WTC11 (cell line): ENCODE measurements at regions not wholly inside any gene's neighbourhood (a gene's known extent, or its start where the extent isn't known, plus 50 kb on each side); places are given as distances from the start of the nearest gene placed in this dataset.

Source experiments
- ATAC-seq: fragments of 200-7000 bp; cut with Tn5 transposase; 2 replicates; pipeline ENCODE4 v1.10.0; 2021; ENCODE audit warnings: mild to moderate bottlenecking, moderate library complexity
- CTCF ChIA-PET: fragments of 300-600 bp; sonication (Branson Sonifier 250); formaldehyde crosslinking; loops from one replicate; lab custom pipeline; 2021; ENCODE audit warnings: antibody characterized with exemption; lab: Charles Lee
- POLR2A ChIA-PET: fragments of 350-600 bp; sonication (Branson Sonifier 250); formaldehyde crosslinking; loops from one replicate; lab custom pipeline; 2021; ENCODE audit warnings: antibody characterized with exemption; lab: Charles Lee
- DNase-seq: peaks from one replicate; pipeline ENCODE4 v3.0.0; 2021; ENCODE audit warnings: low spot score
- H3K27ac Mint-ChIP-seq: 2 replicates; pipeline ENCODE4 v1.8.0; 2021; ENCODE audit warnings: mixed read lengths
- H3K27me3 Mint-ChIP-seq: 2 replicates; pipeline ENCODE4 v1.8.0; 2021; ENCODE audit warnings: low read depth, mild to moderate bottlenecking, moderate library complexity, mixed read lengths
- H3K36me3 Mint-ChIP-seq: 2 replicates; pipeline ENCODE4 v1.8.0; 2021; ENCODE audit warnings: mixed read lengths
- H3K4me1 Mint-ChIP-seq: 2 replicates; pipeline ENCODE4 v1.8.0; 2022; ENCODE audit warnings: mixed read lengths
- H3K4me3 Mint-ChIP-seq: 2 replicates; pipeline ENCODE4 v1.8.0; 2021; ENCODE audit warnings: mild to moderate bottlenecking, moderate library complexity, mixed read lengths
- H3K9me3 Mint-ChIP-seq: 2 replicates; pipeline ENCODE4 v1.8.0; 2021; ENCODE audit warnings: mixed read lengths
- AR ChIP-seq: fragments of 250-450 bp; sonication (Bioruptor Pico); IDR thresholded peaks from 2 replicates; pipeline ENCODE4 v1.9.0; 2021; ENCODE audit warnings: mild to moderate bottlenecking
- ATF6 ChIP-seq: sonication (generic); formaldehyde crosslinking; IDR thresholded peaks from 2 replicates; pipeline ENCODE4 v1.8.1; 2023; ENCODE audit warnings: mild to moderate bottlenecking, missing genetic modification reagents
- CDX4 ChIP-seq: fragments of 250-450 bp; sonication (Bioruptor Pico); IDR thresholded peaks from 2 replicates; pipeline ENCODE4 v1.9.0; 2021; ENCODE audit warnings: moderate library complexity, mild to moderate bottlenecking, inconsistent platforms, borderline replicate concordance
- ELF4 ChIP-seq: sonication (generic); formaldehyde crosslinking; IDR thresholded peaks from 2 replicates; pipeline ENCODE4 v1.8.1; 2022; ENCODE audit warnings: low read depth, mild to moderate bottlenecking, moderate library complexity, missing genetic modification reagents
- KAT7 ChIP-seq: sonication (generic); formaldehyde crosslinking; IDR thresholded peaks from 2 replicates; pipeline ENCODE4 v1.8.1; 2023; ENCODE audit warnings: missing genetic modification reagents, mild to moderate bottlenecking, borderline replicate concordance
- MAX ChIP-seq: sonication (generic); formaldehyde crosslinking; IDR thresholded peaks from 2 replicates; pipeline ENCODE4 v1.8.0; 2022; ENCODE audit warnings: mild to moderate bottlenecking, missing genetic modification reagents
- NFATC4 ChIP-seq: fragments of 250-450 bp; sonication (Bioruptor Pico); IDR thresholded peaks from 2 replicates; pipeline ENCODE4 v1.9.0; 2021; ENCODE audit warnings: mild to moderate bottlenecking
- NFYB ChIP-seq: sonication (generic); formaldehyde crosslinking; conservative IDR thresholded peaks from 2 replicates; pipeline ENCODE4 v1.8.0; 2022; ENCODE audit warnings: low read depth, missing genetic modification reagents
- OVOL2 ChIP-seq: fragments of 250-450 bp; sonication (Bioruptor Pico); IDR thresholded peaks from 2 replicates; pipeline ENCODE4 v1.9.0; 2021; ENCODE audit warnings: mild to moderate bottlenecking, borderline replicate concordance
- PRRX2 ChIP-seq: fragments of 250-450 bp; sonication (Bioruptor Pico); IDR thresholded peaks from 2 replicates; pipeline ENCODE4 v1.8.0; 2021; ENCODE audit warnings: mild to moderate bottlenecking
- SMAD3 ChIP-seq: sonication (generic); formaldehyde crosslinking; IDR thresholded peaks from 2 replicates; pipeline ENCODE4 v1.8.0; 2022; ENCODE audit warnings: missing genetic modification reagents, mild to moderate bottlenecking, borderline replicate concordance
- SMAD4 ChIP-seq: sonication (generic); formaldehyde crosslinking; IDR thresholded peaks from 2 replicates; pipeline ENCODE4 v1.8.0; 2022; ENCODE audit warnings: mild to moderate bottlenecking, missing genetic modification reagents
- TCF7 ChIP-seq: sonication (generic); formaldehyde crosslinking; IDR thresholded peaks from 2 replicates; pipeline ENCODE4 v1.8.0; 2022; ENCODE audit warnings: mild to moderate bottlenecking, low read depth, missing genetic modification reagents, moderate library complexity
- TEAD1 ChIP-seq: sonication (generic); formaldehyde crosslinking; IDR thresholded peaks from 2 replicates; pipeline ENCODE4 v1.8.0; 2022; ENCODE audit warnings: mild to moderate bottlenecking, missing genetic modification reagents
- TP53 ChIP-seq: sonication (generic); formaldehyde crosslinking; IDR thresholded peaks from 2 replicates; pipeline ENCODE4 v1.8.1; 2023; ENCODE audit warnings: mild to moderate bottlenecking, missing genetic modification reagents
- USF2 ChIP-seq: sonication (generic); formaldehyde crosslinking; IDR thresholded peaks from 2 replicates; pipeline ENCODE4 v1.8.1; 2023; ENCODE audit warnings: mild to moderate bottlenecking, missing genetic modification reagents, moderate library complexity
- ZBTB21 ChIP-seq: sonication (generic); formaldehyde crosslinking; IDR thresholded peaks from 2 replicates; pipeline ENCODE4 v1.8.1; 2023; ENCODE audit warnings: mild to moderate bottlenecking, missing genetic modification reagents, borderline replicate concordance
- ZNF263 ChIP-seq: sonication (generic); formaldehyde crosslinking; IDR thresholded peaks from 2 replicates; pipeline ENCODE4 v1.8.1; 2022; ENCODE audit warnings: low read depth, mild to moderate bottlenecking, moderate library complexity, missing genetic modification reagents
- ZNF425 ChIP-seq: fragments of 250-450 bp; sonication (Bioruptor Pico); conservative IDR thresholded peaks from 2 replicates; pipeline ENCODE4 v1.9.0; 2021; ENCODE audit warnings: mild to moderate bottlenecking
- ZNF512 ChIP-seq: sonication (generic); formaldehyde crosslinking; IDR thresholded peaks from 2 replicates; pipeline ENCODE4 v1.8.1; 2022; ENCODE audit warnings: missing genetic modification reagents, borderline replicate concordance

- Mint-ChIP-seq H3K9me3 (peaks cover 8% of the 10 kb centered on the region), H3K27me3 (peaks cover 5% of the 10 kb centered on the region; the same call in 1 of the 2 replicates), H3K4me3 (no peak overlapping the region), H3K27ac (no peak overlapping the region), H3K4me1 (peaks cover 13% of the 10 kb centered on the region), H3K36me3 (no peaks in the 10 kb centered on the region)
- ATAC-seq (no peak), DNase-seq (no peak)
- TF ChIP-seq SMAD3 (CRISPR knock-in tag), result no peak
- no peak for TF ChIP-seq USF2 (CRISPR knock-in tag)
- TF ChIP-seq KAT7 (CRISPR knock-in tag), result no peak
- TF ChIP-seq TCF7 (CRISPR knock-in tag), result no peak
- TF ChIP-seq OVOL2 (CRISPR knock-in tag), result no peak
- no peak for TF ChIP-seq ATF6 (CRISPR knock-in tag)
- TF ChIP-seq NFATC4 (CRISPR knock-in tag), result no peak
- no peak for TF ChIP-seq NFYB (CRISPR knock-in tag)
- TF ChIP-seq TEAD1 (CRISPR knock-in tag), result no peak
- POLR2A ChIA-PET, result interaction anchor here (0.5 kb wide), 1 partner anchor 724 kb away, joined by 3 read pairs; no protein-coding TSS in a partner anchor
- CTCF ChIA-PET, result no interaction called here
Measured at GRCh38 chr5:133799571-133800237, 168.7 kb downstream of the C5orf15 start.

GRCh38 chr5:133797167-133797566, 171.3 kb downstream of the C5orf15 start:
- CTCF ChIA-PET, result interaction anchor here (0.8 kb wide), 1 partner anchor 11 kb away, joined by 3 read pairs; no protein-coding TSS in a partner anchor
- H3K4me3 Mint-ChIP-seq, result no peak overlapping the region
- no peak overlapping the region for H3K27ac Mint-ChIP-seq
- ATAC-seq, result no peak
- no peaks in the 10 kb centered on the region for H3K9me3 Mint-ChIP-seq
- H3K4me1 Mint-ChIP-seq, result peaks cover 16% of the 10 kb centered on the region
- no peak for DNase-seq
- POLR2A ChIA-PET, result no interaction called here
- no peaks in the 10 kb centered on the region for H3K36me3 Mint-ChIP-seq
- 0 out of 2 replicates have a peak, but pooled peaks cover 5% of the 10 kb centered on the region for H3K27me3 Mint-ChIP-seq
- no peak for TF ChIP-seq MAX (CRISPR knock-in tag)
- no peak for TF ChIP-seq AR (CRISPR knock-in tag)
- no peak for TF ChIP-seq TP53 (CRISPR knock-in tag)
- no peak for TF ChIP-seq PRRX2
- TF ChIP-seq ATF6 (CRISPR knock-in tag), result no peak
- no peak for TF ChIP-seq ZNF263 (CRISPR knock-in tag)
- TF ChIP-seq ELF4 (CRISPR knock-in tag), result no peak
- no peak for TF ChIP-seq ZBTB21 (CRISPR knock-in tag)
- no peak for TF ChIP-seq CDX4
- no peak for TF ChIP-seq SMAD4 (CRISPR knock-in tag)
- no peak for TF ChIP-seq ZNF425 (CRISPR knock-in tag)
- no peak for TF ChIP-seq ZNF512 (CRISPR knock-in tag)
